Endothelial cell of umbilical vein (primary cell): ENCODE measurements at regions not wholly inside any gene's neighbourhood (a gene's known extent, or its start where the extent isn't known, plus 50 kb on each side); places are given as distances from the start of the nearest gene placed in this dataset.
A peak's percentile ranks its signal among the peaks of the same experiment; 100 is the strongest.

Source experiments
- EZH2 ChIP-seq: IDR thresholded peaks from 2 replicates; pipeline ENCODE4 v1.6.1; 2012; ENCODE audit warnings: borderline replicate concordance, low read depth, mild to moderate bottlenecking, moderate library complexity, low read length, inconsistent platforms; ENCODE audit not compliant: severe bottlenecking
- FOS ChIP-seq: IDR thresholded peaks from 2 replicates; pipeline ENCODE4 v1.6.1; 2011; ENCODE audit warnings: mild to moderate bottlenecking, low read length, moderate library complexity, borderline replicate concordance; ENCODE audit not compliant: insufficient read depth
- GATA2 ChIP-seq: IDR thresholded peaks from 2 replicates; pipeline ENCODE4 v1.7.0; 2011; ENCODE audit warnings: low read depth, mild to moderate bottlenecking, moderate library complexity, mixed read lengths, low read length; ENCODE audit not compliant: insufficient read length, insufficient read depth
- JUN ChIP-seq: IDR thresholded peaks from 2 replicates; pipeline ENCODE4 v1.6.1; 2011; ENCODE audit warnings: borderline replicate concordance, low read depth; ENCODE audit not compliant: insufficient read length, insufficient read depth
- MYC ChIP-seq: IDR thresholded peaks from one replicate; pipeline ENCODE4 v1.6.1; 2011; ENCODE audit warnings: mild to moderate bottlenecking, low read depth, low read length
- POLR2A ChIP-seq: IDR thresholded peaks from 2 replicates; pipeline ENCODE4 v1.6.1; 2012; ENCODE audit warnings: low read depth, mild to moderate bottlenecking, control low read depth, low read length
- POLR2AphosphoS5 ChIP-seq: IDR thresholded peaks from 2 replicates; pipeline ENCODE4 v1.6.1; 2012; ENCODE audit warnings: low read depth, mild to moderate bottlenecking, control low read depth, low read length, moderate library complexity; ENCODE audit not compliant: insufficient read depth
- TF ChIP-seq, protein P1 (sequence below), 2 donors: IDR thresholded peaks; 1 replicate in 1 of 2; 2 replicates in 1 of 2; pipeline ENCODE4 v1.5.1; 2011; ENCODE audit warnings: low read length in 2 of 2, mild to moderate bottlenecking in 2 of 2, moderate library complexity in 2 of 2, control low read depth in 1 of 2, inconsistent platforms in 1 of 2, low read depth in 1 of 2; ENCODE audit not compliant: insufficient read depth in 1 of 2; ENCODE audit errors: extremely low read depth in 1 of 2
- TF ChIP-seq, protein P2 (sequence below): IDR thresholded peaks from 2 replicates; pipeline ENCODE4 v1.6.1; 2011; ENCODE audit not compliant: insufficient read depth, insufficient read length

DNA sequence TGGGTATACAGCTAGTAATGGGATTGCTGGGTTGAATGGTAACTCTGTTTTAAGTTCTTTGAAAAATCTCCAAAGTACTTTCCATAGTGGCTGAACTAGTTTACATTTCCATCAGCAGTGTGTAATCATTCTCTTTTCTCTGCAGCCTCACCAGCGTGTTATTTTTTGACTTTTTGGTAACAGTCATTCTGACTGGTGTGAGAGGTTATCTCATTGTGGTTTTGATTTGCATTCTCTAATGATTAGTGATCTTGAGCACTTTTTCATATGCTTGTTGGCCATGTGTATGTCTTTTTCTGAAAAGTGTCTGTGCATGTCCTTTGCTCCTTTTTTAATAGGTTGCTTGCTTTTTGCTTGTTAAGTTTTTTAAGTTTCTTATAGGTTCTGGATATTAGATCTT lies 194.2 kb upstream of the PHACTR1 start:
- TF ChIP-seq, protein P1, sequence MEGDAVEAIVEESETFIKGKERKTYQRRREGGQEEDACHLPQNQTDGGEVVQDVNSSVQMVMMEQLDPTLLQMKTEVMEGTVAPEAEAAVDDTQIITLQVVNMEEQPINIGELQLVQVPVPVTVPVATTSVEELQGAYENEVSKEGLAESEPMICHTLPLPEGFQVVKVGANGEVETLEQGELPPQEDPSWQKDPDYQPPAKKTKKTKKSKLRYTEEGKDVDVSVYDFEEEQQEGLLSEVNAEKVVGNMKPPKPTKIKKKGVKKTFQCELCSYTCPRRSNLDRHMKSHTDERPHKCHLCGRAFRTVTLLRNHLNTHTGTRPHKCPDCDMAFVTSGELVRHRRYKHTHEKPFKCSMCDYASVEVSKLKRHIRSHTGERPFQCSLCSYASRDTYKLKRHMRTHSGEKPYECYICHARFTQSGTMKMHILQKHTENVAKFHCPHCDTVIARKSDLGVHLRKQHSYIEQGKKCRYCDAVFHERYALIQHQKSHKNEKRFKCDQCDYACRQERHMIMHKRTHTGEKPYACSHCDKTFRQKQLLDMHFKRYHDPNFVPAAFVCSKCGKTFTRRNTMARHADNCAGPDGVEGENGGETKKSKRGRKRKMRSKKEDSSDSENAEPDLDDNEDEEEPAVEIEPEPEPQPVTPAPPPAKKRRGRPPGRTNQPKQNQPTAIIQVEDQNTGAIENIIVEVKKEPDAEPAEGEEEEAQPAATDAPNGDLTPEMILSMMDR (IDR thresholded peaks at IDR 0.05; ENCODE audit: extremely low read depth in 1 of 2, insufficient read depth in 1 of 2, low read depth in 1 of 2, low read length in 2 of 2), result no peak
- no peak for TF ChIP-seq EZH2
- no peak for TF ChIP-seq POLR2A
- no peak for TF ChIP-seq POLR2AphosphoS5
- peak; percentile 46 for TF ChIP-seq JUN
- TF ChIP-seq, protein P2, sequence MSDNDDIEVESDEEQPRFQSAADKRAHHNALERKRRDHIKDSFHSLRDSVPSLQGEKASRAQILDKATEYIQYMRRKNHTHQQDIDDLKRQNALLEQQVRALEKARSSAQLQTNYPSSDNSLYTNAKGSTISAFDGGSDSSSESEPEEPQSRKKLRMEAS, result no peak
- TF ChIP-seq MYC, result no peak
- TF ChIP-seq GATA2, result peak; percentile 47
- peak; percentile 70 for TF ChIP-seq FOS
